ENCODE measurements at regions not wholly inside any gene's neighbourhood (a gene's known extent, or its start where the extent isn't known, plus 50 kb on each side); places are given as distances from the start of the nearest gene placed in this dataset.

DNA sequence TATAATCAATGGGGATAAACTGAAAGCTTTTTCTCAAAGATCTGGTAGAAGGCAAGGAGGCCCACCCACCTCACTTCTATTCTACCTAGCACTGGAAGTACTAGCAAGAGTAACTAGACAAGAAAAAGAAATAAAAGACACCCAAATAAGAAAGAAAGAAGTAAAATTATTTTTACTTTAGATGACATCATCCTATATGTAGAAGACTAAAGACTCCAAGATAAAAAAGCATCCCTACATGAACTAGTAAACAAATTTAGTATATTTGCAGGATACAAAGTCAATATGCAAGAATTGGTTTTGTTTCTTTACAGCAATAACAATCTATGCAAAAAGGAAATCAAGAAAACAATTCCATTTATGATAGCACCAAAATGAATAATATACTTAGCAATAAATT, 201.5 kb upstream of the KIRREL3 start:
- ATAC-seq = no peak

DNA sequence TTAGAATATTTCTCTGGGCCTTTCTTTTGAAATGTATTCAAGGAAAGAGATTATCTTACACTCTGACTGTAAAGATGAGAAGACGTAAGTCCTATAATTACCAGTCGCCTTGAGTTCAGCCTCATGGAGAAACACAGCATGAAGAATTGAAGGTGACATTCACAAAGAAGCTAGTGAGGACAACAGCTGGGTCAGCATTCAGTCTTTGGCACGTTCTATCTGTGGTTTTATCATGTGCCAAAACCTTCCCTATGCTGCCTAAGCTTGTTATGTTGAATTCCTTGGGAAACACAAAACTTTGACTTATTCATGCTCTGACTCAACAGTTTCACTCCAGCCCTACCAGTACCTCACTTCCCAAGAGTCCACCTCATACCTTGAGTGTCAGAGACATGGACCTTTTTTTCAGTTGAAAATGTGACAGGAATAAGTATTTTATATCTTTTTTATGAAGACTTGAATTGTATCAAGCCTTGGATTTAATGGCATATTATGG, 198.8 kb upstream of the KIRREL3 start:
- intact Hi-C loops (cut with DNase I) = no loop called here
- no peak for ATAC-seq
- no peak for DNase-seq
- TF ChIP-seq POLR2A (IDR thresholded peaks at IDR 0.05) = no peak
- TF ChIP-seq, protein P1, sequence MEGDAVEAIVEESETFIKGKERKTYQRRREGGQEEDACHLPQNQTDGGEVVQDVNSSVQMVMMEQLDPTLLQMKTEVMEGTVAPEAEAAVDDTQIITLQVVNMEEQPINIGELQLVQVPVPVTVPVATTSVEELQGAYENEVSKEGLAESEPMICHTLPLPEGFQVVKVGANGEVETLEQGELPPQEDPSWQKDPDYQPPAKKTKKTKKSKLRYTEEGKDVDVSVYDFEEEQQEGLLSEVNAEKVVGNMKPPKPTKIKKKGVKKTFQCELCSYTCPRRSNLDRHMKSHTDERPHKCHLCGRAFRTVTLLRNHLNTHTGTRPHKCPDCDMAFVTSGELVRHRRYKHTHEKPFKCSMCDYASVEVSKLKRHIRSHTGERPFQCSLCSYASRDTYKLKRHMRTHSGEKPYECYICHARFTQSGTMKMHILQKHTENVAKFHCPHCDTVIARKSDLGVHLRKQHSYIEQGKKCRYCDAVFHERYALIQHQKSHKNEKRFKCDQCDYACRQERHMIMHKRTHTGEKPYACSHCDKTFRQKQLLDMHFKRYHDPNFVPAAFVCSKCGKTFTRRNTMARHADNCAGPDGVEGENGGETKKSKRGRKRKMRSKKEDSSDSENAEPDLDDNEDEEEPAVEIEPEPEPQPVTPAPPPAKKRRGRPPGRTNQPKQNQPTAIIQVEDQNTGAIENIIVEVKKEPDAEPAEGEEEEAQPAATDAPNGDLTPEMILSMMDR (IDR thresholded peaks at IDR 0.05) = no peak
- no peak overlapping the region for H3K27ac ChIP-seq
- no peaks in the 10 kb centered on the region for H3K9me3 ChIP-seq
- H3K36me3 ChIP-seq (replicated peaks in 1 of 2; ENCODE audit: insufficient read depth in 1 of 2, low read depth in 2 of 2) = no peaks in the 10 kb centered on the region
- no peaks in the 10 kb centered on the region for H3K27me3 ChIP-seq
- WGBS, 2 donors = 53 to 60% methylated on average over 3 of the region's 3 CpGs
- H3K4me1 ChIP-seq = no peaks in the 10 kb centered on the region
- H3K4me3 ChIP-seq = no peak overlapping the region

More for the DNA sequence above, 201.5 kb upstream of the KIRREL3 start:
- TF ChIP-seq POLR2A (IDR thresholded peaks at IDR 0.05) = no peak
- TF ChIP-seq, protein P1 (IDR thresholded peaks at IDR 0.05) = no peak
- intact Hi-C loops (cut with DNase I) = no loop called here
- no peaks in the 10 kb centered on the region for H3K9me3 ChIP-seq
- no peak for DNase-seq
- no peak overlapping the region for H3K4me3 ChIP-seq
- H3K36me3 ChIP-seq (replicated peaks in 1 of 2; ENCODE audit: insufficient read depth in 1 of 2, low read depth in 2 of 2) = no peaks in the 10 kb centered on the region
- no peaks in the 10 kb centered on the region for H3K4me1 ChIP-seq
- H3K27me3 ChIP-seq = no peaks in the 10 kb centered on the region
- H3K27ac ChIP-seq = no peak overlapping the region

DNA sequence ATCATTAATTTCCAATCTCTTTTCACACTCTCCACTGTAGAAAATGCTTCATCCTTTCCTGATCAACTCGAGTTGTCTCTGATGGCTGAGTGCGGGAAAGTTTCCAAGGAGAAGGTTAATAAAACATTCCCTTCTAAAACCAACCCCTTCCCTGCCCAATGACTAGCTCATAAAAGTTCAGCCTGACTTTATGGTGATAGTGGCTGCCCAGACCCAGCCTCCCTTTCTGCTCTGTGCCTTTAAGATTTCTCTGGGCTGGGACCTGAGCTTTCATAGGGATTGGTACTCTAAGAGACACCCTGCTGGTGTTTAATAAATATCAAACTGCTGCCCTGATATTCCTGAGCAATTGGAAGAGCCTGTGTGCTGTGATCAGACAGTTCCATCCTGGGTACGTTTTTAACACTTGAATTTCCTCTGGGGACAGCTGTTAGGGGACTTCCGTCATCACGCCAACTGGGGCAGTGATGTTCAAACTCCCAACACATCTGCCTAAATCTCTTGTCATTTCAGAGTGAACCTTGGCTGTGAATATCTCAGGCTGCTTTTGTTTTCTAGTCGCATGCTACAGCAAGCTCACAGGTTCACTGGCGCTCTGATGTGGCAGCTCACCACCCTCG, 195.0 kb upstream of the KIRREL3 start:
- Histone ChIP-seq H3K4me3 (no peak overlapping the region), H3K4me1 (no peaks in the 10 kb centered on the region), H3K27ac (no peak overlapping the region), H3K9me3 (no peaks in the 10 kb centered on the region), H3K36me3 (replicated peaks in 1 of 2; ENCODE audit: insufficient read depth in 1 of 2, low read depth in 2 of 2) (no peaks in the 10 kb centered on the region), H3K27me3 (no peaks in the 10 kb centered on the region)
- TF ChIP-seq POLR2A (IDR thresholded peaks at IDR 0.05) = no peak
- DNase-seq (no peak), ATAC-seq (no peak)
- intact Hi-C loops (cut with DNase I) = no loop called here
- 50 to 59% methylated on average over 8 of the region's 8 CpGs for WGBS, 2 donors

DNA sequence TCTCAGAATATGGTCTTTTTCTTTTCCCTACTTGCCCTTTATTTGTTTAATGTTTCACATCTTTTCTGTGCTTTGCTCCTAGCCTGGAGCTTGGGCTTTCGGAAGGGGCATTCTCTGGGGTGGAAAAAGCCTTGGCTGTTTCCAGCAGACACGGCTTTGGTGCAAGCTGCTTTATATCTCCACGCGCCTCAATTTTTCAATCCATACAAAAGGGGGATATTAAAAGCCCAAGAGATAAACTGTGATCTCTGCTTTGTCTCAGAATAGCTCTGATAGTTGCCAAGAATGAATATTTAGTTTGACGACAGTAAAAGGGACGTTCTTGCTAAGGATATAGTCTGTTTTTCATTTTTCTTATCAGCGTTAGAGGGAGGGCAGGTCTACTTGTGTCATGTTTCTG, 194.0 kb upstream of the KIRREL3 start:
- Histone ChIP-seq H3K4me3 (no peak overlapping the region), H3K9me3 (no peaks in the 10 kb centered on the region), H3K4me1 (no peaks in the 10 kb centered on the region), H3K27ac (no peak overlapping the region), H3K27me3 (no peaks in the 10 kb centered on the region), H3K36me3 (replicated peaks in 1 of 2; ENCODE audit: insufficient read depth in 1 of 2, low read depth in 2 of 2) (no peaks in the 10 kb centered on the region)
- intact Hi-C loops (cut with DNase I) = no loop called here
- WGBS, 2 donors = 51 to 64% methylated on average over 7 of the region's 7 CpGs
- ATAC-seq (no peak), DNase-seq (no peak)
- TF ChIP-seq, protein P1 (IDR thresholded peaks at IDR 0.05) = no peak
- no peak for TF ChIP-seq POLR2A (IDR thresholded peaks at IDR 0.05)

DNA sequence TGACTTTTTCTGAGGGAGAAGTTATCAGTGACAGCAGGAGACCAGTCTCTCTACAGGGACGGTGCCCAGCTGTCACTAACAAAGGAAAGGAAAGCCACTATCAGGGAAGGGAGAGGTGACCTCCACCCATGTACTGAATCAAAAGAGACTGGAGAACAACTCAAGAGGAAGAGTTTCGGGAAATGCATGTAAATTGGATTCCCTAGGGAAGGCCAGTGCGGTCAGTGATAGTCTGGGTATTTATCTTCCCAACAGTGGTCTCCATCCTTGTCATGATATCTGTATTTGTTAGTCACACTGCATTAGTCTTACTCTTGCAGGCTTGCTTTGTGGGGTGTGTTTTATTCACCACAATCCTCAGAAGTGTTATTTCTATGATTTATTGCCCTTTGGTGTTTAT, 193.4 kb upstream of the KIRREL3 start:
- Histone ChIP-seq H3K27me3 (no peaks in the 10 kb centered on the region), H3K4me1 (no peaks in the 10 kb centered on the region), H3K27ac (no peak overlapping the region), H3K4me3 (no peak overlapping the region), H3K9me3 (no peaks in the 10 kb centered on the region), H3K36me3 (replicated peaks in 1 of 2; ENCODE audit: insufficient read depth in 1 of 2, low read depth in 2 of 2) (no peaks in the 10 kb centered on the region)
- no peak for DNase-seq
- TF ChIP-seq, protein P1 (IDR thresholded peaks at IDR 0.05) = no peak
- TF ChIP-seq POLR2A (IDR thresholded peaks at IDR 0.05) = no peak
- no peak for ATAC-seq
- 54 to 57% methylated on average over 3 of the region's 3 CpGs for WGBS, 2 donors
- intact Hi-C loops (cut with DNase I) = no loop called here

Data from body of pancreas (tissue), 4 donors.